GM23248 (cell line): ENCODE measurements at regions not wholly inside any gene's neighbourhood (a gene's known extent, or its start where the extent isn't known, plus 50 kb on each side); places are given as distances from the start of the nearest gene placed in this dataset.

Experiments used
- DNase-seq: peaks from one replicate; pipeline ENCODE4 v3.0.0-alpha.2; 2015
- H2AFZ ChIP-seq: fragments of 200-600 bp; sonication (generic); 2 replicates; pipeline ENCODE4 v1.6.1; 2016; ENCODE audit warnings: antibody characterized with exemption
- H3F3A ChIP-seq: fragments of 200-600 bp; sonication (generic); 2 replicates; pipeline ENCODE4 v1.6.1; 2016; ENCODE audit warnings: mild to moderate bottlenecking, antibody characterized with exemption, mixed run types; ENCODE audit not compliant: insufficient read depth
- H3K27ac ChIP-seq: fragments of 200-600 bp; sonication (generic); 2 replicates; pipeline ENCODE4 v1.5.1; 2016; ENCODE audit warnings: mild to moderate bottlenecking
- H3K27me3 ChIP-seq: fragments of 200-600 bp; sonication (generic); replicated peaks from 2 replicates; pipeline ENCODE4 v1.6.1; 2016; ENCODE audit warnings: mild to moderate bottlenecking; ENCODE audit not compliant: insufficient read depth
- H3K36me3 ChIP-seq: fragments of 200-600 bp; sonication (generic); 2 replicates; pipeline ENCODE4 v1.6.1; 2016; ENCODE audit warnings: low read depth, mild to moderate bottlenecking
- H3K4me1 ChIP-seq: fragments of 200-600 bp; sonication (generic); 2 replicates; pipeline ENCODE4 v1.6.1; 2016; ENCODE audit warnings: mild to moderate bottlenecking; ENCODE audit not compliant: insufficient read depth
- H3K4me2 ChIP-seq: fragments of 200-600 bp; sonication (generic); one replicate; pipeline ENCODE4 v1.6.1; 2016; ENCODE audit warnings: mild to moderate bottlenecking; ENCODE audit not compliant: unreplicated experiment
- H3K4me3 ChIP-seq: fragments of 200-600 bp; sonication (generic); 2 replicates; pipeline ENCODE4 v1.5.1; 2016; ENCODE audit warnings: mild to moderate bottlenecking
- H3K79me2 ChIP-seq: fragments of 200-600 bp; sonication (generic); 2 replicates; pipeline ENCODE4 v1.6.1; 2016; ENCODE audit warnings: mild to moderate bottlenecking; ENCODE audit not compliant: insufficient read depth
- H3K9ac ChIP-seq: fragments of 200-600 bp; sonication (generic); 2 replicates; pipeline ENCODE4 v1.6.1; 2016; ENCODE audit warnings: mild to moderate bottlenecking
- H3K9me2 ChIP-seq: fragments of 200-600 bp; sonication (generic); 2 replicates; pipeline ENCODE4 v1.6.1; 2016; ENCODE audit warnings: mixed run types, mild to moderate bottlenecking, moderate library complexity; ENCODE audit not compliant: insufficient read depth
- H3K9me3 ChIP-seq: fragments of 200-600 bp; sonication (generic); one replicate; pipeline ENCODE4 v1.6.1; 2017; ENCODE audit warnings: low read depth
- H4K20me1 ChIP-seq: fragments of 200-600 bp; sonication (generic); 2 replicates; pipeline ENCODE4 v1.6.0; 2016; ENCODE audit not compliant: insufficient read depth
- EZH2 ChIP-seq: fragments of 200-600 bp; sonication (generic); IDR thresholded peaks from 2 replicates; pipeline ENCODE4 v1.6.1; 2018; ENCODE audit warnings: antibody characterized with exemption, mild to moderate bottlenecking; ENCODE audit not compliant: insufficient read depth, poor library complexity, severe bottlenecking
- EZH2phosphoT487 ChIP-seq: fragments of 200-600 bp; sonication (generic); IDR thresholded peaks from 2 replicates; pipeline ENCODE4 v1.6.1; 2018; ENCODE audit warnings: antibody characterized with exemption, moderate library complexity, mild to moderate bottlenecking, low read depth; ENCODE audit not compliant: insufficient read depth
- WGBS, 2 experiments: methylation state at CpG; one replicate each; pipeline ENCODE4 v1.1.6; 2015 to 2017; ENCODE audit warnings: low lambda C conversion rate in 2 of 2, low coverage in 1 of 2; ENCODE audit errors: missing lambda C conversion rate in 2 of 2; 5-methylcytosine and 5-hydroxymethylcytosine counted together
- in situ Hi-C: fragments of 300-500 bp; cut with MboI; formaldehyde crosslinking; loops from 2 replicates; pipeline ENCODE4 v1.15.0; 2020

DNA sequence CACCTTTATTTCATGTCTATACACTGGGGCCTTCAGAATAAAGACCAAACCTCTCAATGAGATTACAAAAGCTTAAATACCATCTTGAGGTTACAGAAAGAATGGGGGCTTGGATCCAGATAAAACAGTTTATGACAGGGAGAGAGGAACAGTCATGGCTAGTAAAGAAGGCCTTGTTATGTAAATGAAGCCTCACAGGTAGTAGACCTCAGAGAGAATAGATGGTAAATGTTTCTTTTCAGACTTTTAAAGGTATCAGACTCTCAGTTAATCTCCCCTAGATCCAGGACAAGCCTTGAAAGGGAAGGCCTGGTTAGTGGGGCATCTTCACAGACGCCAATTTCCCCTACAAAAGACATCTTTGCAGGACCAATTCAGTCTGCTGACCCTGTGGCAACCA is 1325.6 kb downstream of the HACE1 start:
- Histone ChIP-seq H3F3A (no peaks in the 10 kb centered on the region), H3K4me1 (no peaks in the 10 kb centered on the region), H3K9ac (no peak overlapping the region), H4K20me1 (no peaks in the 10 kb centered on the region), H3K4me3 (no peak overlapping the region), H3K79me2 (no peaks in the 10 kb centered on the region), H3K9me2 (no peaks in the 10 kb centered on the region), H2AFZ (no peak overlapping the region), H3K9me3 (no peaks in the 10 kb centered on the region), H3K36me3 (no peaks in the 10 kb centered on the region), H3K4me2 (no peak overlapping the region), H3K27ac (no peak overlapping the region), H3K27me3 (no peaks in the 10 kb centered on the region)
- TF ChIP-seq EZH2phosphoT487 (no peak), EZH2 (no peak)
- in situ Hi-C loops: no loop called here
- no peak for DNase-seq
- 0% methylated on average over 1 of the region's 1 CpG for WGBS, 2 experiments

- TF ChIP-seq EZH2 (no peak), EZH2phosphoT487 (no peak)
- Histone ChIP-seq H3K36me3 (no peaks in the 10 kb centered on the region), H3K27me3 (no peaks in the 10 kb centered on the region), H3K9me3 (no peaks in the 10 kb centered on the region), H3K27ac (no peak overlapping the region), H3F3A (no peaks in the 10 kb centered on the region), H2AFZ (no peak overlapping the region), H3K4me1 (no peaks in the 10 kb centered on the region), H4K20me1 (no peaks in the 10 kb centered on the region), H3K4me3 (no peak overlapping the region), H3K79me2 (no peaks in the 10 kb centered on the region), H3K9ac (no peak overlapping the region), H3K4me2 (no peak overlapping the region), H3K9me2 (no peaks in the 10 kb centered on the region)
- no peak for DNase-seq
- in situ Hi-C loops: no loop called here
- 52 to 56% methylated on average over 8 of the region's 8 CpGs for WGBS, 2 experiments
These were observed 1337.7 kb downstream of the HACE1 start for GRCh38 chr6:103522045-103522444.

DNA sequence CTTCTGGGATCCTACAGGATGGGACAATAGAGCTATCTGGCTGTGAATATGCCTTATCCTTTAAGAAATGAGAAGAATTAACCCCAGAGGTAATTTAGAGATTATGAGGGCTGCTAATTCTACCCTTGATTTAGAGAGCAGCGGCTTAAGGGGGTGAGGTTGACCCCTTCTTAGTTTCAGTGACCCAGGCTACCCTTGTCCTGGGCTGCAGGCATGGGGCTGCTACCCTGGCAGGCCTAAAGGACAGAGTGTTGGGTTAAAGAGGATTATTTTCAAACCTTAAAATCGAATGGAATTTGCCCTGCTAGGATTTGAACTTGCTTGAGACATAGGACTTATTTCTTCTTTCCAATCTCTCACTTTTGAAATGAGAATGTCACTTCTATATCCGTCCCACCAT is 1343.4 kb downstream of the HACE1 start:
- H4K20me1 ChIP-seq: no peaks in the 10 kb centered on the region
- H3K9ac ChIP-seq: no peak overlapping the region
- H3K79me2 ChIP-seq: no peaks in the 10 kb centered on the region
- H3K27me3 ChIP-seq: no peaks in the 10 kb centered on the region
- TF ChIP-seq EZH2: no peak
- no peak for TF ChIP-seq EZH2phosphoT487
- DNase-seq: no peak
- no peaks in the 10 kb centered on the region for H3K4me1 ChIP-seq
- H3K36me3 ChIP-seq: no peaks in the 10 kb centered on the region
- in situ Hi-C loops: no loop called here
- no peaks in the 10 kb centered on the region for H3F3A ChIP-seq
- H2AFZ ChIP-seq: no peak overlapping the region
- H3K4me3 ChIP-seq: no peak overlapping the region
- no peaks in the 10 kb centered on the region for H3K9me2 ChIP-seq
- no peak overlapping the region for H3K4me2 ChIP-seq
- H3K27ac ChIP-seq: no peak overlapping the region
- WGBS, 2 experiments: 5 to 6% methylated on average over 3 of the region's 3 CpGs
- no peaks in the 10 kb centered on the region for H3K9me3 ChIP-seq

DNA sequence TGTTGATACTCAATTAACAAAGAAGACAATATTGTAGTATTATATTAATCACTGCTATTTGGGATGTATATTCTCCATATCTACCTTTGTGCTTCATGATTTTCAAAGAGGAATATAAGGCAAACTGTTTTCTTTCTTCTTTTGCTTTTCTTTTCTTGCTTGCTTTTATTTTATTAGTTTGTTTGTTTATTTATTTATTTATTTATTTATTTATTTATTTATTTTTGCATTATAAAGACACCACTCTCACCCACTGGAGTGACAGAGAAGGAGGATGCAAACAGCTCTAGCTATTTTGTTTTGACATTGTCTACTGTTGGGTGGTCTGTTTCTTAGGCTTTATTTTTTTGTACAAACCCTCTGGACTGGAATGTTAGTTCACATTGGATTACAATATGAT is 1352.7 kb downstream of the HACE1 start:
- in situ Hi-C loops: no loop called here
- Histone ChIP-seq H3K9me3 (no peaks in the 10 kb centered on the region), H3K36me3 (no peaks in the 10 kb centered on the region), H3K9ac (no peak overlapping the region), H3K27ac (no peak overlapping the region), H2AFZ (no peak overlapping the region), H4K20me1 (no peaks in the 10 kb centered on the region), H3K27me3 (no peaks in the 10 kb centered on the region), H3K79me2 (no peaks in the 10 kb centered on the region), H3K4me1 (no peaks in the 10 kb centered on the region), H3K9me2 (no peaks in the 10 kb centered on the region), H3K4me3 (no peak overlapping the region), H3F3A (no peaks in the 10 kb centered on the region), H3K4me2 (no peak overlapping the region)
- DNase-seq: no peak
- no peak for TF ChIP-seq EZH2

- Histone ChIP-seq H3K4me3 (no peak overlapping the region), H3K27ac (no peak overlapping the region), H3K36me3 (no peaks in the 10 kb centered on the region), H2AFZ (no peak overlapping the region), H3K79me2 (no peaks in the 10 kb centered on the region), H3K4me1 (no peaks in the 10 kb centered on the region), H4K20me1 (no peaks in the 10 kb centered on the region), H3K4me2 (no peak overlapping the region), H3K9me2 (no peaks in the 10 kb centered on the region), H3K27me3 (no peaks in the 10 kb centered on the region), H3F3A (no peaks in the 10 kb centered on the region), H3K9me3 (no peaks in the 10 kb centered on the region), H3K9ac (no peak overlapping the region)
- no peak for DNase-seq
- 21 to 26% methylated on average over 2 of the region's 2 CpGs for WGBS, 2 experiments
- in situ Hi-C loops: no loop called here
- TF ChIP-seq EZH2phosphoT487 (no peak), EZH2 (no peak)
These were observed 1354.6 kb downstream of the HACE1 start for GRCh38 chr6:103505155-103505518.
